HEK293 (cell line): ENCODE measurements at regions not wholly inside any gene's neighbourhood (a gene's known extent, or its start where the extent isn't known, plus 50 kb on each side); places are given as distances from the start of the nearest gene placed in this dataset.

ENCODE experiments used
- CTCF ChIA-PET: fragments of 350-600 bp; formaldehyde crosslinking; extraction: SDS; loops from one replicate; lab custom pipeline; 2021; ENCODE audit warnings: antibody characterized with exemption; lab: Yijun Ruan, JAX
- POLR2A ChIA-PET: fragments of 300-600 bp; formaldehyde crosslinking; extraction: SDS; loops from one replicate; lab custom pipeline; 2020; ENCODE audit warnings: antibody characterized with exemption, inconsistent platforms; lab: Yijun Ruan, JAX
- H3K27ac ChIP-seq: fragments of 200-500 bp; sonication (Bioruptor generic); 2 replicates; pipeline ENCODE4 v1.5.1; 2014; ENCODE audit warnings: low read depth, low read length, control low read depth, inconsistent platforms; ENCODE audit errors: extremely low read depth
- H3K36me3 ChIP-seq, 2 experiments: fragments of 200-500 bp in 1 of 2; sonication (Bioruptor generic) in 1 of 2; 1 replicate in 1 of 2; 2 replicates in 1 of 2; pipeline ENCODE4 v1.5.1; 2014 to 2017; ENCODE audit warnings: inconsistent platforms in 2 of 2, low read length in 2 of 2; ENCODE audit not compliant: control insufficient read depth in 2 of 2, insufficient read depth in 1 of 2
- H3K4me1 ChIP-seq: fragments of 200-500 bp; sonication (Bioruptor generic); 2 replicates; pipeline ENCODE4 v1.5.1; 2014; ENCODE audit warnings: mild to moderate bottlenecking, low read length, inconsistent platforms; ENCODE audit not compliant: control insufficient read depth, insufficient read depth
- H3K4me3 ChIP-seq: 2 replicates; pipeline ENCODE4 v1.5.1; 2011; ENCODE audit warnings: low read depth, mild to moderate bottlenecking, control low read depth, low read length, moderate library complexity
- H3K9me3 ChIP-seq: fragments of 200-500 bp; sonication (Bioruptor generic); 2 replicates; pipeline ENCODE4 v1.5.1; 2014; ENCODE audit warnings: low read depth, low read length, inconsistent platforms; ENCODE audit not compliant: control insufficient read depth, insufficient read depth
- HIC1 ChIP-seq: fragments of 450-650 bp; formaldehyde crosslinking; IDR thresholded peaks from 2 replicates; pipeline ENCODE4 v1.5.1; 2016; ENCODE audit warnings: missing biosample characterization, missing genetic modification characterization
- MEIS1 ChIP-seq: sonication (generic); formaldehyde crosslinking; IDR thresholded peaks from 2 replicates; pipeline ENCODE4 v1.8.1; 2022; ENCODE audit warnings: missing genetic modification reagents, mild to moderate bottlenecking, borderline replicate concordance
- WT1 ChIP-seq: fragments of 450-650 bp; formaldehyde crosslinking; IDR thresholded peaks from 2 replicates; pipeline ENCODE4 v1.5.1; 2016; ENCODE audit warnings: missing biosample characterization, missing genetic modification characterization
- ZBTB10 ChIP-seq: fragments of 450-650 bp; formaldehyde crosslinking; IDR thresholded peaks from 2 replicates; pipeline ENCODE4 v1.5.1; 2016; ENCODE audit warnings: missing biosample characterization, missing genetic modification characterization
- ZFP37 ChIP-seq: fragments of 450-650 bp; formaldehyde crosslinking; IDR thresholded peaks from 2 replicates; pipeline ENCODE4 v1.5.1; 2016; ENCODE audit warnings: missing biosample characterization, missing genetic modification characterization
- ZFP69B ChIP-seq: fragments of 450-650 bp; formaldehyde crosslinking; IDR thresholded peaks from 2 replicates; pipeline ENCODE4 v1.5.1; 2016; ENCODE audit warnings: missing biosample characterization, missing genetic modification characterization
- ZNF140 ChIP-seq: fragments of 450-650 bp; formaldehyde crosslinking; IDR thresholded peaks from 2 replicates; pipeline ENCODE4 v1.5.1; 2016; ENCODE audit warnings: missing biosample characterization, missing genetic modification characterization
- ZNF202 ChIP-seq: fragments of 450-650 bp; formaldehyde crosslinking; IDR thresholded peaks from 2 replicates; pipeline ENCODE4 v1.5.1; 2016; ENCODE audit warnings: missing biosample characterization, missing genetic modification characterization, borderline replicate concordance
- ZNF211 ChIP-seq: fragments of 450-650 bp; formaldehyde crosslinking; IDR thresholded peaks from 2 replicates; pipeline ENCODE4 v1.5.1; 2016; ENCODE audit warnings: low read depth, missing biosample characterization, missing genetic modification characterization
- ZNF248 ChIP-seq: fragments of 450-650 bp; formaldehyde crosslinking; IDR thresholded peaks from 2 replicates; pipeline ENCODE4 v1.5.1; 2017; ENCODE audit warnings: missing biosample characterization, missing genetic modification characterization
- ZNF266 ChIP-seq: fragments of 450-650 bp; formaldehyde crosslinking; IDR thresholded peaks from 2 replicates; pipeline ENCODE4 v1.5.1; 2016; ENCODE audit warnings: missing biosample characterization, missing genetic modification characterization, low read depth
- ZNF350 ChIP-seq: fragments of 450-650 bp; formaldehyde crosslinking; IDR thresholded peaks from 2 replicates; pipeline ENCODE4 v1.5.0; 2017; ENCODE audit warnings: missing biosample characterization, mild to moderate bottlenecking, missing genetic modification characterization
- ZNF426 ChIP-seq: fragments of 450-650 bp; formaldehyde crosslinking; IDR thresholded peaks from 2 replicates; pipeline ENCODE4 v1.5.1; 2017; ENCODE audit warnings: missing biosample characterization, missing genetic modification characterization, mild to moderate bottlenecking, inconsistent platforms, moderate library complexity
- ZNF548 ChIP-seq: fragments of 450-650 bp; formaldehyde crosslinking; IDR thresholded peaks from 2 replicates; pipeline ENCODE4 v1.5.1; 2016; ENCODE audit warnings: missing biosample characterization, missing genetic modification characterization
- ZNF580 ChIP-seq: fragments of 450-650 bp; formaldehyde crosslinking; IDR thresholded peaks from 2 replicates; pipeline ENCODE4 v1.5.1; 2016; ENCODE audit warnings: missing biosample characterization, missing genetic modification characterization
- ZNF639 ChIP-seq: fragments of 450-650 bp; formaldehyde crosslinking; IDR thresholded peaks from 2 replicates; pipeline ENCODE4 v1.5.1; 2016; ENCODE audit warnings: missing biosample characterization, missing genetic modification characterization
- ZNF645 ChIP-seq: fragments of 450-650 bp; formaldehyde crosslinking; IDR thresholded peaks from 2 replicates; pipeline ENCODE4; 2016; ENCODE audit warnings: missing biosample characterization, missing genetic modification characterization
- ZNF660 ChIP-seq: fragments of 450-650 bp; IDR thresholded peaks from 2 replicates; pipeline ENCODE4 v1.5.1; 2018; ENCODE audit warnings: missing biosample characterization, mild to moderate bottlenecking, missing genetic modification characterization
- ZNF704 ChIP-seq: fragments of 450-650 bp; formaldehyde crosslinking; IDR thresholded peaks from 2 replicates; pipeline ENCODE4 v1.5.1; 2016; ENCODE audit warnings: missing biosample characterization, missing genetic modification characterization
- ZNF747 ChIP-seq: fragments of 450-650 bp; formaldehyde crosslinking; IDR thresholded peaks from 2 replicates; pipeline ENCODE4 v1.5.1; 2016; ENCODE audit warnings: missing biosample characterization, missing genetic modification characterization

GRCh38 chr13:53124623-53125022, 96.0 kb downstream of the OLFM4 start (continued):
- TF ChIP-seq WT1 (tag by site-specific recombination) (no peak), ZBTB10 (tag by site-specific recombination) (no peak), HIC1 (tag by site-specific recombination) (no peak), ZNF202 (tag by site-specific recombination) (no peak), ZNF140 (tag by site-specific recombination) (no peak)
- TF ChIP-seq, all 188 proteins: peak for 0

GRCh38 chr13:53126841-53127245, 98.2 kb downstream of the OLFM4 start:
- H3K36me3 ChIP-seq = no peaks in the 10 kb centered on the region
- H3K4me1 ChIP-seq = no peaks in the 10 kb centered on the region
- no peaks in the 10 kb centered on the region for H3K9me3 ChIP-seq
- POLR2A ChIA-PET = no interaction called here
- TF ChIP-seq ZNF140 (tag by site-specific recombination) = no peak
- no peak for TF ChIP-seq ZFP69B (tag by site-specific recombination)
- TF ChIP-seq ZNF639 = no peak
- no peak for TF ChIP-seq ZNF704
- TF ChIP-seq MEIS1 (CRISPR knock-in tag) = no peak
- no peak overlapping the region for H3K4me3 ChIP-seq
- H3K27ac ChIP-seq = no peak overlapping the region
- CTCF ChIA-PET = no interaction called here

- Histone ChIP-seq H3K4me3 (no peak overlapping the region), H3K27ac (no peak overlapping the region), H3K9me3 (no peaks in the 10 kb centered on the region), H3K36me3 (no peaks in the 10 kb centered on the region), H3K4me1 (no peaks in the 10 kb centered on the region)
- no peak for TF ChIP-seq ZNF266 (tag by site-specific recombination)
- TF ChIP-seq ZNF248 = no peak
- TF ChIP-seq ZNF548 (tag by site-specific recombination) = no peak
- TF ChIP-seq ZNF350 (tag by site-specific recombination) = no peak
- no peak for TF ChIP-seq ZNF580
- no peak for TF ChIP-seq ZFP37 (tag by site-specific recombination)
- no peak for TF ChIP-seq ZNF747 (tag by site-specific recombination)
- TF ChIP-seq ZNF660 (tag by site-specific recombination) = no peak
- TF ChIP-seq ZNF211 = no peak
- no peak for TF ChIP-seq ZNF645 (tag by site-specific recombination)
- no peak for TF ChIP-seq ZNF426 (tag by site-specific recombination)
- ChIA-PET POLR2A (no interaction called here), CTCF (no interaction called here)
These were observed 98.8 kb downstream of the OLFM4 start for GRCh38 chr13:53127373-53127772.
